ENCODE measurements at regions not wholly inside any gene's neighbourhood (a gene's known extent, or its start where the extent isn't known, plus 50 kb on each side); places are given as distances from the start of the nearest gene placed in this dataset.

GRCh38 chr2:16247326-16248122 lies 307.2 kb downstream of the MYCN start:
- Histone ChIP-seq H2BK5ac (ENCODE audit: insufficient read length, low read length) (no peak overlapping the region), H3K4me1 (ENCODE audit: insufficient read depth, low read length) (no peaks in the 10 kb centered on the region; the same call in 1 of the 2 replicates), H3K23ac (ENCODE audit: insufficient read length, low read depth, low read length) (no peak overlapping the region), H3K4me2 (ENCODE audit: insufficient read depth, insufficient read length, low read length) (no peak overlapping the region), H3K4ac (ENCODE audit: low read depth, low read length) (no peak overlapping the region), H3K9me3 (ENCODE audit: control insufficient read depth, low read depth, low read length) (no peaks in the 10 kb centered on the region), H3K23me2 (ENCODE audit: insufficient read length, low read depth, low read length, poor library complexity, severe bottlenecking) (no peaks in the 10 kb centered on the region), H2AK5ac (ENCODE audit: insufficient read length, low read length) (no peak overlapping the region), H3K27me3 (ENCODE audit: insufficient read depth, low read length) (no peaks in the 10 kb centered on the region), H3K27ac (ENCODE audit: insufficient read length, low read depth, low read length) (no peak overlapping the region), H4K8ac (replicated peaks; ENCODE audit: insufficient read length, low read depth, low read length) (no peak overlapping the region), H3K79me2 (ENCODE audit: insufficient read depth, low read length) (no peaks in the 10 kb centered on the region; the same call in 1 of the 2 replicates), H4K91ac (ENCODE audit: insufficient read length, low read depth, low read length) (no peak overlapping the region), H2BK20ac (ENCODE audit: low read depth, low read length, poor library complexity, severe bottlenecking) (no peak overlapping the region), H2AFZ (ENCODE audit: low read length) (no peak overlapping the region), H3K79me1 (ENCODE audit: insufficient read depth, low read depth, low read length, poor library complexity, severe bottlenecking) (no peaks in the 10 kb centered on the region), H3T11ph (ENCODE audit: low read length) (no peak overlapping the region), H4K20me1 (ENCODE audit: control insufficient read depth, insufficient read depth, insufficient read length) (no peaks in the 10 kb centered on the region), H3K56ac (ENCODE audit: insufficient read length, low read depth, low read length) (no peak overlapping the region), H2BK15ac (ENCODE audit: low read depth, low read length) (no peak overlapping the region), H3K18ac (ENCODE audit: insufficient read length, low read depth, low read length) (no peak overlapping the region), H2BK120ac (ENCODE audit: low read depth, low read length, poor library complexity, severe bottlenecking) (no peak overlapping the region), H3K14ac (ENCODE audit: insufficient read depth, low read length) (no peak overlapping the region), H4K5ac (ENCODE audit: insufficient read length, low read depth, low read length) (no peak overlapping the region), H2BK12ac (ENCODE audit: insufficient read length, low read depth, low read length) (no peak overlapping the region), H3K9ac (ENCODE audit: extremely low read depth, insufficient read length, low read length) (no peak overlapping the region)
- no peak overlapping the region for H3K4me3 Mint-ChIP-seq
- H3K36me3 Mint-ChIP-seq (ENCODE audit: insufficient read depth in 1 of 3, low read depth in 3 of 3), result no peaks in the 10 kb centered on the region
- H3K27ac Mint-ChIP-seq, result no peak overlapping the region
- no peak for DNase-seq
- TF ChIP-seq CTCF (conservative IDR thresholded peaks at IDR 0.05), result no peak
- H3K9me3 Mint-ChIP-seq, result no peaks in the 10 kb centered on the region; a peak in 1 of 5 replicates
- H3K4me1 Mint-ChIP-seq, result peaks cover 21 to 22% of the 10 kb centered on the region in 2 experiments
- WGBS (ENCODE audit: extremely low coverage, insufficient read length, low lambda C conversion rate), result no CpG with 5 or more reads among the region's 5 CpGs
- H3K27me3 Mint-ChIP-seq (ENCODE audit: low read depth), result peaks cover 6% of the 10 kb centered on the region; the same call in 1 of the 2 replicates

Measured in H9 (cell line).